GM12892 (cell line): ENCODE measurements at regions not wholly inside any gene's neighbourhood (a gene's known extent, or its start where the extent isn't known, plus 50 kb on each side); places are given as distances from the start of the nearest gene placed in this dataset.

Experiments
- POLR2A ChIP-seq: IDR thresholded peaks from 2 replicates; pipeline ENCODE4 v1.6.1; 2011; ENCODE audit warnings: low read depth, low read length, control low read depth
- POLR2AphosphoS5 ChIP-seq: IDR thresholded peaks from 2 replicates; pipeline ENCODE4 v1.6.1; 2011; ENCODE audit warnings: low read depth, low read length, control low read depth
- TAF1 ChIP-seq: IDR thresholded peaks from 2 replicates; pipeline ENCODE4 v1.6.1; 2011; ENCODE audit warnings: low read depth, mild to moderate bottlenecking, control low read depth, low read length, borderline replicate concordance

DNA sequence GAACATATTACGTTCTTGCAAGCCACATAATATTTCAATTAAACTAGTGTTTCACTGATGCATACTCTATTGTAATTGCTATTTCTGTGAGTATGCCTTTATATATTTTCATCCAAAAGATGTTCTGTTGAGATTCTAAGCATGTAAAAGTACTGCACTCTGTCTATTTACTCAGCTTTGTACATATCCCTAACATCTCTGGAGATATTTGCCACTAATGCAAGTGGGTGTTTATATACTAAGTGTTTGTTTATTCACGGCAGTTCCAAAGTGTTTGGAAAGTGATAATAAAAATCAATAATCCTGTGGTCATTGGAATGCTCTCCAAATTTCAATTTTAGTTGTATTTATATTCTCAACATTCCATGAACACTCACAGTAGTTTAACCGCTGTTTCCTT, 1989.0 kb downstream of the C4orf33 start:
- no peak for TF ChIP-seq TAF1
- no peak for TF ChIP-seq POLR2A
- no peak for TF ChIP-seq POLR2AphosphoS5
